Neural progenitor cell (in vitro differentiated cells): ENCODE measurements at regions not wholly inside any gene's neighbourhood (a gene's known extent, or its start where the extent isn't known, plus 50 kb on each side); places are given as distances from the start of the nearest gene placed in this dataset.

Experiments
- DNase-seq: peaks from one replicate; pipeline ENCODE4 v3.0.0-alpha.2; 2016; ENCODE audit warnings: low spot score
- H2AFZ ChIP-seq: fragments of 200-600 bp; sonication (generic); replicated peaks from 2 replicates; pipeline ENCODE4 v1.6.1; 2016; ENCODE audit warnings: antibody characterized with exemption
- H3F3A ChIP-seq: fragments of 200-600 bp; sonication (generic); 2 replicates; pipeline ENCODE4 v1.6.1; 2016; ENCODE audit warnings: antibody characterized with exemption, low read depth
- H3K27ac ChIP-seq: fragments of 200-600 bp; sonication (generic); 2 replicates; pipeline ENCODE4 v1.5.1; 2016; ENCODE audit warnings: mild to moderate bottlenecking
- H3K27me3 ChIP-seq: fragments of 200-600 bp; sonication (generic); 2 replicates; pipeline ENCODE4 v1.6.1; 2016; ENCODE audit warnings: mild to moderate bottlenecking, moderate library complexity
- H3K36me3 ChIP-seq: fragments of 200-600 bp; sonication (generic); 2 replicates; pipeline ENCODE4 v1.5.1; 2016
- H3K4me1 ChIP-seq: fragments of 200-600 bp; sonication (generic); 2 replicates; pipeline ENCODE4 v1.6.1; 2016; ENCODE audit warnings: mixed run types
- H3K4me2 ChIP-seq: fragments of 200-600 bp; sonication (generic); 2 replicates; pipeline ENCODE4 v1.6.1; 2016
- H3K4me3 ChIP-seq: fragments of 200-600 bp; sonication (generic); 2 replicates; pipeline ENCODE4 v1.5.1; 2016
- H3K79me2 ChIP-seq: fragments of 200-600 bp; sonication (generic); 2 replicates; pipeline ENCODE4 v1.6.1; 2016; ENCODE audit warnings: low read depth
- H3K9ac ChIP-seq: fragments of 200-600 bp; sonication (generic); 2 replicates; pipeline ENCODE4 v1.6.1; 2016
- H3K9me3 ChIP-seq: fragments of 200-600 bp; sonication (generic); 2 replicates; pipeline ENCODE4 v1.5.1; 2016; ENCODE audit warnings: low read depth
- H4K20me1 ChIP-seq: fragments of 200-600 bp; sonication (generic); 2 replicates; pipeline ENCODE4 v1.6.1; 2016; ENCODE audit warnings: low read depth
- H3K27ac Mint-ChIP-seq: 3 replicates; pipeline ENCODE4 v1.8.0; 2021; ENCODE audit warnings: mixed read lengths
- H3K27me3 Mint-ChIP-seq: 2 replicates; pipeline ENCODE4 v1.8.0; 2022; ENCODE audit warnings: low read depth, mild to moderate bottlenecking, inconsistent platforms, moderate library complexity, mixed read lengths; ENCODE audit not compliant: insufficient read depth
- H3K36me3 Mint-ChIP-seq: 3 replicates; pipeline ENCODE4 v1.8.0; 2021; ENCODE audit warnings: mixed read lengths
- H3K4me1 Mint-ChIP-seq: 3 replicates; pipeline ENCODE4 v1.8.0; 2021; ENCODE audit warnings: mixed read lengths
- H3K4me3 Mint-ChIP-seq: 3 replicates; pipeline ENCODE4 v1.8.0; 2021; ENCODE audit warnings: mild to moderate bottlenecking, moderate library complexity, mixed read lengths
- H3K9me3 Mint-ChIP-seq: 3 replicates; pipeline ENCODE4 v1.8.0; 2020; ENCODE audit warnings: mixed read lengths
- CTCF ChIP-seq: fragments of 200-600 bp; sonication (generic); IDR thresholded peaks from 2 replicates; pipeline ENCODE4 v1.5.1; 2017; ENCODE audit warnings: antibody characterized with exemption, mild to moderate bottlenecking
- EZH2 ChIP-seq: fragments of 200-600 bp; sonication (generic); IDR thresholded peaks from 2 replicates; pipeline ENCODE4 v1.6.1; 2017; ENCODE audit warnings: antibody characterized with exemption, mild to moderate bottlenecking, moderate library complexity
- EZH2phosphoT487 ChIP-seq: fragments of 200-600 bp; sonication (generic); IDR thresholded peaks from 2 replicates; pipeline ENCODE4 v1.6.1; 2017; ENCODE audit warnings: antibody characterized with exemption

- no peak overlapping the region for H3K9ac ChIP-seq
- H3K9me3 Mint-ChIP-seq = peaks cover 2% of the 10 kb centered on the region
- no peak overlapping the region for H3K4me3 Mint-ChIP-seq
- peaks cover 3% of the 10 kb centered on the region for H3F3A ChIP-seq
- H3K36me3 Mint-ChIP-seq = peaks cover 4% of the 10 kb centered on the region
- DNase-seq = peak; percentile 54
- H3K27me3 Mint-ChIP-seq = no peaks in the 10 kb centered on the region
- TF ChIP-seq CTCF (no peak), EZH2phosphoT487 (no peak), EZH2 (no peak)
- no peak overlapping the region for H2AFZ ChIP-seq
- no peak overlapping the region for H3K27ac Mint-ChIP-seq
- H3K9me3 ChIP-seq = no peaks in the 10 kb centered on the region
- H3K4me1 Mint-ChIP-seq = peaks cover 4% of the 10 kb centered on the region
- peaks cover 5% of the 10 kb centered on the region for H3K4me1 ChIP-seq
- no peaks in the 10 kb centered on the region for H3K79me2 ChIP-seq
- H3K4me3 ChIP-seq = no peak overlapping the region
- no peaks in the 10 kb centered on the region for H3K27me3 ChIP-seq
- H3K27ac ChIP-seq = no peak overlapping the region
- H3K4me2 ChIP-seq = no peak overlapping the region
- H3K36me3 ChIP-seq = no peaks in the 10 kb centered on the region
- H4K20me1 ChIP-seq = no peaks in the 10 kb centered on the region
Measured at GRCh38 chr3:168653255-168653654, 557.5 kb upstream of the GOLIM4 start.

GRCh38 chr3:168648321-168648720, 552.6 kb upstream of the GOLIM4 start:
- Histone ChIP-seq H2AFZ (no peak overlapping the region), H3K79me2 (no peaks in the 10 kb centered on the region), H3K9me3 (no peaks in the 10 kb centered on the region), H3K27me3 (no peaks in the 10 kb centered on the region), H3K4me1 (peaks cover 5% of the 10 kb centered on the region), H4K20me1 (no peaks in the 10 kb centered on the region), H3K4me2 (no peak overlapping the region), H3F3A (peaks cover 3% of the 10 kb centered on the region), H3K4me3 (no peak overlapping the region), H3K9ac (no peak overlapping the region), H3K36me3 (no peaks in the 10 kb centered on the region), H3K27ac (no peak overlapping the region)
- TF ChIP-seq CTCF = no peak
- no peaks in the 10 kb centered on the region for H3K27me3 Mint-ChIP-seq
- H3K36me3 Mint-ChIP-seq = no peaks in the 10 kb centered on the region
- DNase-seq = no peak
- no peak overlapping the region for H3K4me3 Mint-ChIP-seq
- peaks cover 4% of the 10 kb centered on the region for H3K4me1 Mint-ChIP-seq
- H3K9me3 Mint-ChIP-seq = no peaks in the 10 kb centered on the region
- H3K27ac Mint-ChIP-seq = no peak overlapping the region

- H3K36me3 ChIP-seq = no peaks in the 10 kb centered on the region
- H2AFZ ChIP-seq = no peak overlapping the region
- H4K20me1 ChIP-seq = no peaks in the 10 kb centered on the region
- H3K4me3 ChIP-seq = no peak overlapping the region
- no peaks in the 10 kb centered on the region for H3K79me2 ChIP-seq
- no peaks in the 10 kb centered on the region for H3K9me3 Mint-ChIP-seq
- H3K4me2 ChIP-seq = no peak overlapping the region
- no peak overlapping the region for H3K4me3 Mint-ChIP-seq
- no peak overlapping the region for H3K9ac ChIP-seq
- no peaks in the 10 kb centered on the region for H3F3A ChIP-seq
- H3K27ac ChIP-seq = no peak overlapping the region
- TF ChIP-seq EZH2phosphoT487 (no peak), CTCF (no peak), EZH2 (no peak)
- no peaks in the 10 kb centered on the region for H3K4me1 ChIP-seq
- H3K27ac Mint-ChIP-seq = no peak overlapping the region
- H3K27me3 ChIP-seq = no peaks in the 10 kb centered on the region
- no peak for DNase-seq
- no peaks in the 10 kb centered on the region for H3K36me3 Mint-ChIP-seq
- H3K27me3 Mint-ChIP-seq = no peaks in the 10 kb centered on the region
- H3K4me1 Mint-ChIP-seq = no peaks in the 10 kb centered on the region
- H3K9me3 ChIP-seq = no peaks in the 10 kb centered on the region
Measured at GRCh38 chr3:168647582-168647981, 551.9 kb upstream of the GOLIM4 start.

- H3K27ac Mint-ChIP-seq = no peak overlapping the region
- Histone ChIP-seq H2AFZ (no peak overlapping the region), H3F3A (no peaks in the 10 kb centered on the region), H3K79me2 (no peaks in the 10 kb centered on the region), H3K4me1 (no peaks in the 10 kb centered on the region), H4K20me1 (no peaks in the 10 kb centered on the region), H3K9ac (no peak overlapping the region), H3K27ac (no peak overlapping the region), H3K4me3 (no peak overlapping the region), H3K27me3 (no peaks in the 10 kb centered on the region), H3K36me3 (no peaks in the 10 kb centered on the region), H3K4me2 (no peak overlapping the region), H3K9me3 (no peaks in the 10 kb centered on the region)
- no peaks in the 10 kb centered on the region for H3K4me1 Mint-ChIP-seq
- H3K36me3 Mint-ChIP-seq = no peaks in the 10 kb centered on the region
- TF ChIP-seq EZH2phosphoT487 (no peak), CTCF (no peak), EZH2 (no peak)
- no peaks in the 10 kb centered on the region for H3K27me3 Mint-ChIP-seq
- H3K4me3 Mint-ChIP-seq = no peak overlapping the region
- H3K9me3 Mint-ChIP-seq = no peaks in the 10 kb centered on the region
- DNase-seq = no peak
Measured at GRCh38 chr3:168645180-168645579, 549.5 kb upstream of the GOLIM4 start.
